OCI-LY7 (cell line): ENCODE measurements at regions not wholly inside any gene's neighbourhood (a gene's known extent, or its start where the extent isn't known, plus 50 kb on each side); places are given as distances from the start of the nearest gene placed in this dataset.

Source experiments
- CTCF ChIP-seq: fragments of 200-600 bp; sonication (generic); conservative IDR thresholded peaks from 2 replicates; pipeline ENCODE4 v1.5.1; 2014; ENCODE audit warnings: mild to moderate bottlenecking, antibody characterized with exemption, low read length, moderate library complexity, mixed read lengths
- EZH2phosphoT487 ChIP-seq: fragments of 200-600 bp; sonication (generic); IDR thresholded peaks from 2 replicates; pipeline ENCODE4 v1.6.1; 2018; ENCODE audit warnings: low read depth, borderline replicate concordance, mild to moderate bottlenecking, mixed run types, antibody characterized with exemption, low read length, moderate library complexity, mixed read lengths

GRCh38 chr18:10397004-10397403 is 57.4 kb upstream of the APCDD1 start:
- TF ChIP-seq CTCF = no peak
- no peak for TF ChIP-seq EZH2phosphoT487
